AG10803 (cell line): ENCODE measurements at regions not wholly inside any gene's neighbourhood (a gene's known extent, or its start where the extent isn't known, plus 50 kb on each side); places are given as distances from the start of the nearest gene placed in this dataset.

Source experiments
- DNase-seq: peaks from one replicate; pipeline ENCODE4 v3.0.0; 2010; ENCODE audit warnings: low read depth
- H3K4me3 ChIP-seq: 2 replicates; pipeline ENCODE4 v1.5.1; 2011; ENCODE audit warnings: mild to moderate bottlenecking, low read length, control low read depth
- CTCF ChIP-seq: conservative IDR thresholded peaks from 2 replicates; pipeline ENCODE4 v1.5.1; 2011; ENCODE audit warnings: mild to moderate bottlenecking, low read length, control low read depth, inconsistent platforms

- no peak for DNase-seq
- TF ChIP-seq CTCF: no peak
- no peak overlapping the region for H3K4me3 ChIP-seq
These were observed 333.5 kb downstream of the TSHZ3 start for GRCh38 chr19:31015778-31016177.

DNA sequence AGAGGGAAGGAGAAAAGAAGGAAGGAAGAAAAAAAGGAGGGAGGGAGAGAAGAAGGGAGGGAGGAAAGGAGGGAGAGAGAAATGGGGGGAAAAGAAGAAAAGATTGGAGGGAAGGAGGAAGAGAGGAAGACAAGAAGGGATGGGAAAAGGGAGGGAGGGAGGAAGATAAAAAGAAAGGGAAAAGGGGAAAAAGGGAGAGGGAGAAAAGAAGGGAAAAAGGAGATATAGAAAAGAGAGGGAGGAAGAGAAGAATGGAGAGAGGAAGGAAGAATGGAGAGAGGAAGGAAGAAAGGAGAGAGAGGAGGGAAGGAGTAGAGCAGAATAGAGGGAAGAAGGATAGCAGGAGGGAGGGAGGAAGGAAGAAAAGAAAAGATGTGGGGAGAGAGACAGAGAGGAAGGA, 334.6 kb downstream of the TSHZ3 start:
- TF ChIP-seq CTCF: no peak
- no peak overlapping the region for H3K4me3 ChIP-seq
- no peak for DNase-seq

DNA sequence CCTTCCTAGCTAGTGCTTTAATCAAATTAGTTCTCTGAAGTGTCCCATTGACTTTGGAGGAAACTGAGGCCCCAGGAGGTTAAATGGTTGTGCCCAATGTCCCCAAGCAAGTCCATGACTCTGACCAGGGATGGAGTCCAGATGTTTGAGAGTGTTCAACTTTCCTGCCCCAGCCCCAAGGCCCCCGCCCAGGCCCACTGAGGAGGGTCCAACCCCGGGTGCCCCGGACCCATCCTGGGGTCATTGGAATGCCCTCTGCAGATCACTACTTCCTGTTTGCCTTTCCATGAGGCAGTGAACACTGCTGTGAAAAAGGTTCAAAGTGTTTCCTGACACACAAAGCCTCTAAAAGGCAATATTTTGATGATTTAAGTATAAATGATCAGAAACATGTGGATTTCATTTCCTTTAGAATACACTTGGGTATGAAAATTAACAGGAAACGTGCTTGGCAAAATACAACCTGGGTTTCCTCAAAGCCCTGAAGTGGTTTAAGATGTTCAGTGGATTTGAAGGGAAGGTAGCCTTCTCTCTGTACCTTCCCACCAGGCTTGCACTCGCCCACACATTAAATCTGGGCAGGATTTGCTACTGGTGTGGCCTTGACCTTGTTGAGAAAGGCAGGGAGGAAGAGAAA, 335.7 kb downstream of the TSHZ3 start:
- DNase-seq: no peak
- H3K4me3 ChIP-seq: no peak overlapping the region
- no peak for TF ChIP-seq CTCF

DNA sequence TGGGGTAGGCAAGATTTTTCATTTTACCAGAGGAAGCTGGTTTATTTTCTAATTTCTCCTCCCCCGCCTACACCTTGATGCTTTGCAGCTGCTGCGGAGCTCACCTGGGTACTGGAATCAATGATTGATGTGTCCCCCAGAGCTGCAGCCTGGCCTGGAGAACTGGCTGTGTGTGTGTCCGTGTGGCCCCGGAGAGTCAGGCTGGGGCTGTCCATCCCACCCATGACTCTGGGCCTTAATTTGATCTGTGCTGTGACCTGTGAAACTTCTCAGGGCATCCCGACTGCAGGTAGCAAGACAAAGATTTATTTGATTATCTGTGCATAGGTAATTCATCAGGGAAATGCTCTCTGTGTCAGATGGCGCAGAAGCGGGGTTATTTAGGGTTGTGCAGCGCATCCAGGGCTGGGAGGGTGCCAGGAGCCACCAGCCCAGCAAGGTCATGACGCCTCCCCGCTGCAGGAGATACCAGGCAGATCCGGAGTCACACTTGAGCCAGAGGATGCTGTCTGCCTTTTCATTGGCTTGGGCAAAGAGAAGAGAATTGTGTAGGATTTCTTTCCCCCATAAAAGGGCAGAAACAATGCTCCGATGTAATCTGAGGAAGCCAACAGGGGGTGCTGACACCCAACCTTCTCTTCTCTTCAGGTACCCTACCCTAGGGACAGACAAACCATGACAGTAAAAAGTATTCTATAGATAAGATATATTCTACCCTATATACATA, 346.6 kb downstream of the TSHZ3 start:
- no peak; the same call in 1 of the 2 replicates for TF ChIP-seq CTCF
- DNase-seq: no peak
- H3K4me3 ChIP-seq: no peak overlapping the region

DNA sequence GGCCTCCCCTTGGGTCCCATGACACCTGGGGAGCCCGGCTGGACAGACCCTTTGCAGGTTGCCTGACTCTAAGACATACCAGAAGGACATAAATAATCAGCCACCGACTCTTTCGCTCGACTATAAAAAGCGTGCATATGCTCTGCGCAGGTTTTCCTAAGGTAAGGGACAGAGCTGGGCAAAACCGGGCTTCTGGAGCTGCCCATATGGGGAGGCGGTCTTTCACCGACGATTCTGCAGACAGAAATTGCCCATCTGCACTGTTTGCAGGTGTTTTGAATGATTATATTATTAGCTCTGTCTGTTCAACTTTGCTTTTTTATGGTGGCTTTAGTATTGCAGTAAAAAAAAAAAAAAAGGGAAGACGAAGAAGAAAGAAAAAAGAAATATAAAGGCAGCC, 347.2 kb downstream of the TSHZ3 start:
- no peak overlapping the region for H3K4me3 ChIP-seq
- no peak for DNase-seq
- no peak for TF ChIP-seq CTCF

GRCh38 chr19:31000913-31001312, 348.3 kb downstream of the TSHZ3 start:
- no peak for DNase-seq
- no peak overlapping the region for H3K4me3 ChIP-seq
- no peak for TF ChIP-seq CTCF

GRCh38 chr19:30999726-31000125, 349.5 kb downstream of the TSHZ3 start:
- no peak for TF ChIP-seq CTCF
- peak; percentile 55 for DNase-seq
- no peak overlapping the region for H3K4me3 ChIP-seq
